ENCODE measurements at regions not wholly inside any gene's neighbourhood (a gene's known extent, or its start where the extent isn't known, plus 50 kb on each side); places are given as distances from the start of the nearest gene placed in this dataset.
"Not testable (repeated sequence)": the region's sequence is repeated elsewhere in the genome, so short reads cannot be mapped to it uniquely, and the experiment has no call there.

DNA sequence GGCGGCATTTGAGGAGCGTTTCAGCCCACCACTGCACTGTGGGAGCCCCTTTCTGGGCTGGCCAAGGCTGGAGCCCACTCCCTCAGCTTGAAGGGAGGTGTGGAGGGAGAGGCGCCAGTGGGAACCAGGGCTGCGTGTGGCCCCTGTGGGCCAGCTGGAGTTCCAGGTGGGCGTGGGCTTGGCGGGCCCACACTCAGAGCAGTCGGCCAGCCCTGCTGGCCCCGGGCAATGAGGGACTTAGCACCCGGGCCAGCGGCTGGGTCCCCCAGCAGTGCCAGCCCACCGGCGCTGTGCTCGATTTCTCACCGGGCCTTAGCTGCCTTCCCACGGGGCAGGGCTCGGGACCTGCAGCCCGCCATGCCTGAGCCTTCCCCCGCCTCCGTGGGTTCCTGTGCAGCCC, 463.8 kb upstream of the SPANXN1 start:
- not testable (repeated sequence) for FAIRE-seq

DNA sequence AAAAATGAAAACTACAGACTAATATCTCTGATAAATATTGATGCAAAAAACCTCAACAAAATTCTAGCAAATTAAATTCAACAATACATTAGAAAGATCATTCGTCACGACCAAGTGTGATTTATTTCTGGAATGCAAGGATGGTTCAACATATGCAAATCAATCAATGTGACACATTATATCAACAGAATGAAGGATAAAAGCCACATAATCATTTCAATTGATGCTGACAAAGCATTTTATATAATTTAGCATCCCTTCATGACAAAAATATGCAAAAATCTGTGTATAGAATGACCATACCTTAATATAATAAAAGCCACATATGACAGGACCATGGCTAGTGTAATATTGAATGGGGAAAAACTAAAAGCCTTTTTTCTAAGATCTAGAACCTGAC, 457.2 kb upstream of the SPANXN1 start:
- FAIRE-seq (no peak), DNase-seq (ENCODE audit: extremely low spot score, insufficient read length, low read depth) (no peak)

More for the DNA sequence above, 463.8 kb upstream of the SPANXN1 start:
- DNase-seq (ENCODE audit: extremely low spot score, insufficient read length, low read depth) = not testable (repeated sequence)

DNA sequence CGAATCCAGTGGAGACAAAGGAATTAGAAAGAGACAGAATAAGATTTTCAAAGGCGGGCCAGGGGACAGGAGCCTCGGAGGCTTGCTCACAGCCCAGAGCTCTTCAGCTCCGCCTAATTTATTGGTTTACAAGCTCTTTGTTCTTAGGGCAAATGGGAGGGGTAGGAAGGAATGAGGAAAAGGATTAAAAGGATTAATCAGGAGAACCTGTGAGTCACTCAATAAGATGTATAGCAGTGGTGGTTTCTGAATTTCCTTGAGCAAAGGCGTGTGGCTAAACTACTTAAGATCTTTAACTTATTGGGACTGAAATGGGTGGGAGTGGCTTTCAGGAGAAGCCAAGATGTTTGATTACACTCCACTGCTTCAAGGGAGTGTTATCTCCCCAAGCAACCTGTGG, 456.0 kb upstream of the SPANXN1 start:
- FAIRE-seq (no peak), DNase-seq (ENCODE audit: extremely low spot score, insufficient read length, low read depth) (no peak)

DNA sequence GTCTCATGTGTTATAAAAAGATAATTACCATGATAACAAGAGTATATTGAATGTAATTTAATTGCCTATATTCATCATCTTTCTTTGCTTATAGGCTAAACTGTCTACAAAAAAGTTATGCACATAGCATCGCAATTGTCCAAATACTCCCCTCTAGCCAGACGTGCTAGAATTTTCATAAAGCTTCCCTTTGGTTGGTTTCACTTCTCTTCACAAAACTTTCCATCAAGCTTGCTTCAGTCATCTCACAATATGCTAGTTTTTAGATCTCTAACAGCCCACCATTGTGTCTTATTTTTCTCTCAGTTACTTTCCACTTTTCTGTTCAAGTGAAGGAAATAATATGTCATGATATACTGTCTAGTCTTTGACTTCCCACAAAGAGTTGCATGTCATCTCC, 448.3 kb upstream of the SPANXN1 start:
- no peak for DNase-seq (ENCODE audit: extremely low spot score, insufficient read length, low read depth)
- no peak for FAIRE-seq

DNA sequence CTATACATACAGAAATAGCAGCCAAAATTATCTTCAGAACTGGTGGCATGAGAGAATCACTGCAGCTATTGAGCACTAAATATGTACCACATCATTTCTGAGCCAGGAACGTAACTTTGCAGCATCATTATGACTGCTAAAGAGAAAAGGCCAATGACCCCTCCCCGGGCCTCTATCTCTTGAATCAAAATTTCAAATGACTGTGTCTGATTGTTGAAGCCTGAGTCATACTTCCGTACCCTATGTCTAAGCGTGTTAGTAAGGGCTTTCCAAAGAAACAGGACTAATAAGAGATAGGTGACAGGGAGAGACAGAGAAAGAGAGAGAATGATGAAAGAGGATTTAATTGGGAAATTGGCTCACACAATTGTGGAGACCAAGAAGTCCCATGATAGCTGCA, 445.5 kb upstream of the SPANXN1 start:
- DNase-seq (ENCODE audit: extremely low spot score, insufficient read length, low read depth) = no peak
- FAIRE-seq = no peak

DNA sequence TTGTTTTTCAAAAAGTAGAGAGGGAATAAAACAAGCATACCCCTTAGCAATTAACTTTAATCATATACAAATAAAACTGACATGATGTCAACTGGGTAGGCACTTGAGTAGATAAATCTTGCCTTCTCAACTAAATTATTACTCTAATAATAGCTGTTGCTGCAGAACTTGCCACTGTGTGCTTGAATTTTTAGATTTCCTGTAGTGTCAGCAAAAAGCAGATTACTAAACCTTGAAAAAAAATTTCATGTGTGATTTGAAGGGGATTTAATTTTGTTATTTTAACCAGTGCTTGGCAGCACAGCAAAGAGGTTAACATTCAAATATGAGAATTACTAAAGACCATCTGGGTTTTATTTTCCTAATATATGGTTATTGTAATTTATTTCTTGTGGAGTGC, 438.3 kb upstream of the SPANXN1 start:
- FAIRE-seq = no peak
- no peak for DNase-seq (ENCODE audit: extremely low spot score, insufficient read length, low read depth)

DNA sequence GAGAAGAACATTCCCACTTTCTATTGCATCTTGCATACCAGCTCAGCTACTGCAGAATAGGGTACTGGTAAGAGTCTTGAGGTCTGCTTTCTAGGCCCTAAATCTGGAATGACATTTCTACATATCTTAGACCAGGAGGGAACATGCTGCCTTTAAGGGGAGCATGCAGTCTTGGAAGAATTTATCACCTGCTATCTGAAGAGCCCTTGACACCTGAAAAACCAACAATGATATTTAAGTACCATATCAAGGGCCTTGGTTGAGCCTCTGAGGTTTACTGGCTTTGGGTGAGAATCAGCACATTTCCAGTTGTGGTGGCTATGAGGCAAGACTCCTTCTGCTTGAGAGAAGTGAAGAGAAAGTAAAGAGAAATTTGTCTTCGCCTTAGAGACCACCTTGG, 436.8 kb upstream of the SPANXN1 start:
- DNase-seq (ENCODE audit: extremely low spot score, insufficient read length, low read depth) (no peak), FAIRE-seq (no peak)

DNA sequence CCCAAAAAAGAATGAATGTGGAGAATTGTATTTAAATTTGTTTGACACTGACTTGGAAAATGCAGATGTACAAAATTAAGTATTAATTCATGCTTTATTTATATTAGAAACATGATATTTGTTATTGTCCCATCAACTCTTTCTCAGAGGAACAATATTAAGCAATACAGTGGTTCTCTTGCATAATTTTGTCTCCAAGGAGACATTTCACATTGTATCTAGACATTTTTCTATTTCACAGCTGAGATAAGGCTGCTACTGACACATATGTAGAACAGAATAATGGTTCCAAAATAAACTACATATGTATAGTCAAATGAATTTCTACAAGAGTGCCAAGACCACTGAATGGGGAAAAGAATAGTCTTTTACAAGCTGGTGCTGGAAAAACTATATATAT, 427.9 kb upstream of the SPANXN1 start:
- no peak for FAIRE-seq
- no peak for DNase-seq (ENCODE audit: extremely low spot score, insufficient read length, low read depth)

DNA sequence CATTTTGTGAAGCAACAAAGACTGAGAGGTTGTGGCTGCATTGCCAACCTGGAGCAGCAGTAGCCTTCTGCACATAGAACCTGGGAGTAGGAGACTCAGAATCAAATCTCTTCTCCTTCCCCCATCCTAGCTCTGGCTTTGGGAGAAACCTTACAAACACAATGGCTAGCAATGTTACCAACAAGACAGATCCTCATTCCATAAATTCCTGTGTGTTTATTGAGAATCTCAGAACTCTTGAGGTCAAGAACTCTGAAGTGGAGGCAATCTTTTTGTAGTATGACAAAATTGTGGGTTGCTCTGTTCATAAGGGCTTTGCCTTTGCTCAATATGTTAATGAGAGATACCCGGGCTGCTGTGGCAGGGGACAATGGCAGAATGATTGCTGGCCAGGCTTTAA, 406.7 kb upstream of the SPANXN1 start:
- DNase-seq (ENCODE audit: extremely low spot score, insufficient read length, low read depth) (no peak), FAIRE-seq (no peak)

DNA sequence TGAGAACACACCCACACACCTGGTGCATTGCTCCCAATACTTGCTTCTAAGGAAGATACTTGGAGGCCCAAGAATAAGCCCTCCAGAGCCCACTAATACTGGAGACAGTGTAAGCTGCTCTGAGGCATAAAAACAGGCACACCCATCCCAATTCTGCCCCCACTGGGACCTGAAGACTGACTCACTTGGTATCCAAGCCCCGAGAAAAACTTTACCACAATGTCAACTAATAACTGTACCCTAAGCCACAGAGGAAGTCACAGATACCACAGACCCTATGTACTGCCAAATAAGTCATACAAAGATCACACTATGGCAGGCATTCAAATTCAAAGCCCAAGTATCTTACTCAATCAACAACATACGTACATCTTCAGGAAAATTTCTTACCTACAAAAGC, 398.2 kb upstream of the SPANXN1 start:
- FAIRE-seq = no peak

DNA sequence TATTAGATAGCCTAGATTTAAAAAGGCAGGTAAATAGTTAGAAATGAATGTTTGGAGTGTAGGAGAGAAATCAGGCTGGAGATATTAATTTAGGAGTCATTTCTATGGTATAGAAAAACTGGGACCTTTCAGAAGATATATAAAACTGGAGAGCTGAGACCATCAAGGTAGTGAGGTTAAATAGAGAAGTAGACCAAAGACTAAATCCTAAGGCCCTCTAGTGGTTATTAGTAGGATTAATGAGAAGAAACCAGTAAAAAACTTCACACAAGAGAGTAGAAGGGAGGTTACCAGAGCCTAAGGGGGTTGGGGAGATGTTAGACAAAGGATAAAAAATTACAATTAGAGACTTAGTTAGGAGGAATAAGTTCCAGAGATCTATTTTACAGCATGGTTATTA, 351.0 kb upstream of the SPANXN1 start:
- no peak for DNase-seq (ENCODE audit: extremely low spot score, insufficient read length, low read depth)
- FAIRE-seq = no peak

More for the DNA sequence above, 398.2 kb upstream of the SPANXN1 start:
- DNase-seq (ENCODE audit: extremely low spot score, insufficient read length, low read depth) = no peak

DNA sequence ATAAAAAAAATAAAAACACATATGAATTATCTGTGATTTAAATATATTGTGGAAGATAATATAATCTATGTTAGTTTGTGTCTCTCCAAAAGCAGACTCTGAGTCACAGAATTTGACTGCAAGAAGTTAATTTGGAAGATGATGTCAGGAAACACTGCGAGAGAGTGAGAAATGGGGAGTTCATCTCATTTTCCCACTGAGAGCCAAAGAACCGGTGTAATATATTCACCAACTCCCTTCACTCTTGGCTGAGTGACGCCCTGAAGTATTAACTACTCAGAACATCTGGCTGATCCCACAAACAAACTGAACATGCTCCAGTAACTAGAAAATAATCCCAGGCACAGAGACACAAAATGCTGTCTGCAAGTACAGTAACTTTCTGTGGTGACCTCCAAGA, 345.8 kb upstream of the SPANXN1 start:
- DNase-seq (ENCODE audit: extremely low spot score, insufficient read length, low read depth) (no peak), FAIRE-seq (no peak)

DNA sequence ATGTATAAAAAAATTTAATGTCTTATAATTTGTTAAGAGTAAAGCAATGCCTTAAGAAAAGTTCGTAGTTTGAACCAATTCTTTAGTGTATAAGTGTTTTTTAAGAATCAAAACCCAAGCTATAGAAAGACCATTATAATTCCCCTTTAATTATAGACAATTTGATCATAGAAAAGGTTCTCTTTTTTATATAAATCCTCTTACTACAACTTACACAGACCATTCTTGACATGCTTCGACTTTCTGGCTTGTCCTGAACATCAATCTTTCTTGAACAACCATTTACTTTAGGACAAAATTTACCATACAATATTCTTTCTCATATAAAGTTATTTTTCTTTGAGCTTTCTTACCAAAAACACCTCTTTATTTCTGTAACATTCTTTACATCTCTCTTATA, 330.5 kb upstream of the SPANXN1 start:
- FAIRE-seq (no peak), DNase-seq (ENCODE audit: extremely low spot score, insufficient read length, low read depth) (no peak)

DNA sequence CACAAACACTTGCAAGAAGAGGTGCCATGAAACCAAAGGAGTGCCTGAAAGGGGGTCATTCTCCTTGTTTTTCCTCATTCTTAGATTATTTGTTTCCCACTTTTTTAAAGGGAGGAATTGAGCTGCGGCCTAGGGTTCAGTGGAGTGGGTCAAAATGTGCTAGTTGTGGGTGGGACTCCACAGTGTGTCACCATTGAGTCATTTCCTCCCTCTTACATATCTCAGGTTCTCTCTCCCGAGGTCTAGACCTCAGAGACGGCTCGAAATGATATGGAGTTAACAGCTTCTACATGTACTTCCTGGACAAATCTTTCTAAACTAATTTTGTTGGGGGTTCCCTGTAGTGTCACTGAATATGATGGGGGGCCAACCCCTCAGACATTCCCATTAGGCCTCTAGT, 328.4 kb upstream of the SPANXN1 start:
- no peak for FAIRE-seq
- DNase-seq (ENCODE audit: extremely low spot score, insufficient read length, low read depth) = no peak

DNA sequence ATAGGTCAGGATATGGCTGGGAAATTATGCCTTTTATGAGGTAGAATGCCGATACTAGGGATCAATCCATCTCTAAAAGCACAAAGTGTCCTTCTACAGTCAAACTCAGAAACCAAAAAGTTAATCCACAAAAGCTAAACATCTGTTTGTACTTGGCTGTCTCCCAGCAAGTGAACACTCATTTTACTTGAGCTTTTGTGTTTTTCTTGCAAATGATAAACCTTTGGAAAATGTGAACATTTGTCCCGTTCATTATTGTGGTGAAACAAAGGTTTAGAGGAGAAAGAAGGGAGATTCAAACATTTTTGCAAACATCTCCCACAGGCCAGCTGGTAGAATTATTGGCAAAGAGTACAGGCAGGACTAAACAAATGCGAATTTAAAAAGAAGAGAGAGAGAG, 300.6 kb upstream of the SPANXN1 start:
- DNase-seq (ENCODE audit: extremely low spot score, insufficient read length, low read depth) (no peak), FAIRE-seq (no peak)
